GM12873 (cell line): ENCODE measurements at regions not wholly inside any gene's neighbourhood (a gene's known extent, or its start where the extent isn't known, plus 50 kb on each side); places are given as distances from the start of the nearest gene placed in this dataset.

Experiments
- TF ChIP-seq, protein P1 (sequence below): IDR thresholded peaks from 2 replicates; pipeline ENCODE4 v1.5.1; 2012; ENCODE audit warnings: low read depth, mild to moderate bottlenecking, moderate library complexity, low read length, control low read depth; ENCODE audit not compliant: insufficient read depth; ENCODE audit errors: missing control alignments

DNA sequence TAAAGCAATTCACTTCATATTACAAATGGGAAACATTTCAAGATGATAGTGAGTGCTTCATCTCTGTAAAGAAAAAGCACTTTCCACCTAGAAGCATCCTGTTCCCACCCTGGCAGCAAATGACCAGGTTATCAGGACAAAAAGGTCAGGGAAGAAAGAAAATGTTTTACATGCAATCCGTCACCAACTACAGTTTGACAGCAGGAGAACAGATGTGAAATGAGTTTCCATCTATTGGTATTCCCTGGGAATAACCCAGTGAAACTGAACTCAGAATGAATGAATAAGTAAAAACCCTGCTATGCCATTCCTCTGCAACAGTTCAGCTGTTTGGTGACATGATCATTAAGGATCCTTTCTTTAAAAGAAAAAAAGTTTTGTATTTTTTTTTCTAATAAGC lies 67.6 kb downstream of the HTR1A start:
- TF ChIP-seq, protein P1, sequence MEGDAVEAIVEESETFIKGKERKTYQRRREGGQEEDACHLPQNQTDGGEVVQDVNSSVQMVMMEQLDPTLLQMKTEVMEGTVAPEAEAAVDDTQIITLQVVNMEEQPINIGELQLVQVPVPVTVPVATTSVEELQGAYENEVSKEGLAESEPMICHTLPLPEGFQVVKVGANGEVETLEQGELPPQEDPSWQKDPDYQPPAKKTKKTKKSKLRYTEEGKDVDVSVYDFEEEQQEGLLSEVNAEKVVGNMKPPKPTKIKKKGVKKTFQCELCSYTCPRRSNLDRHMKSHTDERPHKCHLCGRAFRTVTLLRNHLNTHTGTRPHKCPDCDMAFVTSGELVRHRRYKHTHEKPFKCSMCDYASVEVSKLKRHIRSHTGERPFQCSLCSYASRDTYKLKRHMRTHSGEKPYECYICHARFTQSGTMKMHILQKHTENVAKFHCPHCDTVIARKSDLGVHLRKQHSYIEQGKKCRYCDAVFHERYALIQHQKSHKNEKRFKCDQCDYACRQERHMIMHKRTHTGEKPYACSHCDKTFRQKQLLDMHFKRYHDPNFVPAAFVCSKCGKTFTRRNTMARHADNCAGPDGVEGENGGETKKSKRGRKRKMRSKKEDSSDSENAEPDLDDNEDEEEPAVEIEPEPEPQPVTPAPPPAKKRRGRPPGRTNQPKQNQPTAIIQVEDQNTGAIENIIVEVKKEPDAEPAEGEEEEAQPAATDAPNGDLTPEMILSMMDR = no peak

DNA sequence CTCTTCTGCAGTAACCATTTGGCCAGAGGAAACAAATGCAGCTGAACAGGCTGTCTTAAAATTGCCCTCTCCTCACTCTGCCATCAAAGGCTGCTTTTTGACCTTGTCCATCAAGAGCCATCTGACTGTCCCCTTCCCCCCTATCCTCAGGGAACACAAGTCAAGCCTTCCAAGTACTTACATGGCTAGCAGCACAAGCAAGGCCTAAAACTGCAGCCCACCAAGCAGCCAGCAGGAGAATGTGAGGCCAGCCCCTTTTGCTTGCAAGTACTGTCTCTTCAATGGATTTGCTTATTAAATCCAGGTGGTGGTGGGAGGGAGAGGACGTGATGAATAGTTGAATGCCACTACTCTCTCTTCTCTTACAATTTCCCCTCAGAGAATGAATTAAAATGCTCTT lies 83.5 kb downstream of the HTR1A start:
- TF ChIP-seq, protein P1 = no peak

DNA sequence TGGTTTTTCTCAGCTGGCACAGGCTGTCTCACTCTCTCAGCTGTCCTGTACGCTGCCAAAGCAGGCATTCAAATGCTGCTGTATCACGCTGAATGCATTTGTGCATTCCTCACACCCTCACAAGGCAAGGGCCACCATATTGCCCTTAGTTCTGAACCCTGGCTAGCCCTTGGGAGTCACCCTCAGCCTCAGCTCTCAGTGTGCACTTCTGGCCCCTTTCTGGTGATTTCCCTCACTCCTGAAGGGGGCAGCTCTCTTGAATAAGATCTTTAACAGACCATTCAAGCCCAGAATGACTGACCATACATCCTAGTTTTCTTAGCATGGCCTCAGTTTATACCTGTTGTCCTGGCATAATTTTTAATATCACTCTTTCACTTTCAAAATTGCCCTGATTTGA lies 84.3 kb downstream of the HTR1A start:
- TF ChIP-seq, protein P1 = no peak

DNA sequence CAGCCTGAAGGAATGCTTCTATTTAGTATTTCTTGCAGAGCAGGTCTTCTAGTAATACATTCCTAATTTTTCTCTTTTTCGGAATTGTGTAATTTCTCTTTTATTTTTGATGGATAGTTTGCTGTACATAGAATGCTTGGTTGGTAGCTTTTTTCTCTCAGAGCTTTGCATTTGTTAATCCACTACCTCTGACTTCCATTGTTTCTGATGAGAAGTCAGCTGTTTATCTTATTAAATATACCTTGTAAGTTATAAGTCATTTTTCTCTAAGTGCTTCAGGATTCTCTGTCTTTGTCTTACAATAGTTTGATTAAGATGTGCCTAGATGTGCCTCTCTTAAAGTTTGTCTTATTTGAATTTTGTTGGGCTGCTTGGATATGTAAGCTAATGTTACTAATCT lies 101.9 kb downstream of the HTR1A start:
- TF ChIP-seq, protein P1 = no peak

DNA sequence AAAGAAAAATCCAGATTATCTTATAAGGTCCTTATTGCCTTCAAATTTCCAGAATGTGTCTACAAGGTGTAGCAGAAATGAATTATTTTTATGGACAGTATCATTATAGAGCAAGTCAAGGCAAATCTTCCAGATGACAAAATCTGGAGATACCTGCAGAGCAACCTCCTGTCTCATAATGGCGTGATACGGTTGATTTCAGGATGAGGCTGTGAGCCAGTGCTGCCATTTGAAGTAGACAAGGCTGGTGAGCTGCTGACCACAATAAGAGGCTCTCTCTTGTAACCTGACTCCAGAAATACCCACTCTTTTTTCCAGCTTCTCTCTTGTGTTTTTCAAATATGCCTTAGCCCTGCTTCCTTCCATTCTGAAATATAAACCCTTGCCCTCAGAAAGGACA lies 108.2 kb downstream of the HTR1A start:
- TF ChIP-seq, protein P1 = no peak

DNA sequence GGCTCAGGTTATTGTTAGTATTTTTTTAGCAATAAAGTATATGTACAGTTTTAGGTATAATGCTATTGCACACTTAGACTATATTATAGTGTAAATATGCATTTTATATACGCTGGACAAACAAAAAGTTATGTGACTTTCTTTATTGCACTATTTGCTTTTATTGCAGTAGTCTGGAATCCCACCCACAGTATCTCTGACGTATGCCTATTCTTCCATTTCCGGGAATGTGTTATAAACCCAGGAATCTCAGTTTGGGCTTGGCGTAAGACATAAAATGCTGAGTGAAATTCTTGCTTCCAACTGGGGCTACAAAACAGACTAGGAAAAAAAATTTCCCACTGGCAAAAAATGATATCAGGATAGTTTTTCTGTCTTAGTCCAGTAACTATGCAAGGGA lies 119.1 kb downstream of the HTR1A start:
- TF ChIP-seq, protein P1 = no peak

DNA sequence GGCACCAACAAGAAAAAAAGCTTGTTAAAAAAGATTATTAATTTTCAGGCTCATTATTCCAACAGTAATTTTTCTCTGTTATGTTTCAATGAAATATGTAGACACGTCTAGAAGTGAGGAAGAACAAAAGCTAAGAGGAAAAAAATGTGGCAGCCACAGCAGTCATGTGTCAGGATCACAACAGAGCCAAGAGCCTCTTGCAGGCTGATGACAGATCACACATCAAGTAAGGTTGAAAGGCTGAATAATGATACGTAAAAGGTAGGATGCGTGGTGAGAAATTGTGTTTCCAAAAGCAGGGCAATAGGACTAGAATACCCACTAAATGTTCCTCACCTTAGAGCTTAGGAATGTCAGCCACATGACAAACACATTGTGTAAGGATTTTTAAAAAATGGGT lies 124.8 kb downstream of the HTR1A start:
- TF ChIP-seq, protein P1 = no peak
